IMR-90 (cell line): ENCODE measurements at regions not wholly inside any gene's neighbourhood (a gene's known extent, or its start where the extent isn't known, plus 50 kb on each side); places are given as distances from the start of the nearest gene placed in this dataset.

Experiments
- ATAC-seq: fragments of 200-7000 bp; cut with Tn5 transposase; 2 replicates; pipeline ENCODE4 v1.9.1; 2020; ENCODE audit warnings: low read depth, mild to moderate bottlenecking, moderate library complexity
- BruUV-seq: library from RNA; stranded (reverse); fragments of 400-500 nt; replicated peaks from 2 replicates; lab custom pipeline; 2021; lab: Mats Ljungman, UMichigan
- CTCF ChIA-PET: fragments of 300-600 bp; formaldehyde crosslinking; extraction: SDS; loops from one replicate; lab custom pipeline; 2021; ENCODE audit warnings: antibody characterized with exemption; lab: Yijun Ruan, JAX
- POLR2A ChIA-PET: fragments of 300-600 bp; sonication (Branson Sonifier 250); formaldehyde crosslinking; loops from one replicate; lab custom pipeline; 2022; ENCODE audit warnings: antibody characterized with exemption; ENCODE audit not compliant: unreplicated experiment; lab: Charles Lee
- DNase-seq: peaks from one replicate; pipeline ENCODE4 v3.0.0; 2013
- H2AFZ ChIP-seq: replicated peaks from 2 replicates; pipeline ENCODE3; 2013; ENCODE audit warnings: low read length, mild to moderate bottlenecking; ENCODE audit not compliant: poor library complexity
- H2AK5ac ChIP-seq: 2 replicates; pipeline ENCODE4 v1.6.1; 2013; ENCODE audit warnings: low read depth, low read length, inconsistent platforms
- H2AK9ac ChIP-seq: replicated peaks from 2 replicates; pipeline ENCODE3; 2013; ENCODE audit warnings: mild to moderate bottlenecking, low read depth, low read length, moderate library complexity; ENCODE audit not compliant: poor library complexity
- H2BK120ac ChIP-seq: 2 replicates; pipeline ENCODE4 v1.6.1; 2013; ENCODE audit warnings: low read depth, low read length, inconsistent platforms
- H2BK15ac ChIP-seq: 3 replicates; pipeline ENCODE4 v1.6.1; 2013; ENCODE audit warnings: low read depth, low read length, inconsistent platforms
- H2BK20ac ChIP-seq: 2 replicates; pipeline ENCODE4 v1.6.1; 2013; ENCODE audit warnings: low read depth, mild to moderate bottlenecking, inconsistent platforms, low read length, moderate library complexity
- H2BK5ac ChIP-seq: 2 replicates; pipeline ENCODE4 v1.6.1; 2013; ENCODE audit warnings: mild to moderate bottlenecking, low read depth, low read length, inconsistent platforms; ENCODE audit not compliant: poor library complexity, severe bottlenecking
- H3K14ac ChIP-seq: replicated peaks from 2 replicates; pipeline ENCODE4 v1.6.1; 2013; ENCODE audit warnings: low read depth, low read length, inconsistent platforms
- H3K18ac ChIP-seq: 2 replicates; pipeline ENCODE4 v1.6.1; 2013; ENCODE audit warnings: low read depth, low read length, control low read depth
- H3K23ac ChIP-seq: 2 replicates; pipeline ENCODE4 v1.6.1; 2013; ENCODE audit warnings: low read depth, low read length, inconsistent platforms
- H3K27ac ChIP-seq: 2 replicates; pipeline ENCODE4 v1.5.1; 2013; ENCODE audit warnings: mild to moderate bottlenecking, control low read depth, low read length; ENCODE audit not compliant: insufficient read depth
- H3K27me3 ChIP-seq: 2 replicates; pipeline ENCODE4 v1.6.1; 2013; ENCODE audit warnings: low read length; ENCODE audit not compliant: control insufficient read depth, insufficient read depth
- H3K36me3 ChIP-seq: 2 replicates; pipeline ENCODE4 v1.6.1; 2013; ENCODE audit warnings: low read length, mixed read lengths; ENCODE audit not compliant: control insufficient read depth, insufficient read depth
- H3K4ac ChIP-seq: 2 replicates; pipeline ENCODE4 v1.6.1; 2013; ENCODE audit warnings: low read depth, low read length, inconsistent platforms
- H3K4me1 ChIP-seq: 2 replicates; pipeline ENCODE4 v1.6.1; 2013; ENCODE audit warnings: low read length, mixed read lengths; ENCODE audit not compliant: control insufficient read depth, insufficient read depth
- H3K4me2 ChIP-seq: 2 replicates; pipeline ENCODE4 v1.6.1; 2013; ENCODE audit warnings: low read depth, mild to moderate bottlenecking, control low read depth, low read length, moderate library complexity
- H3K4me3 ChIP-seq: 2 replicates; pipeline ENCODE4 v1.5.1; 2013; ENCODE audit warnings: low read depth, mild to moderate bottlenecking, control low read depth, low read length, moderate library complexity; ENCODE audit not compliant: insufficient read depth
- H3K56ac ChIP-seq: 2 replicates; pipeline ENCODE4 v1.6.1; 2013; ENCODE audit warnings: low read length, inconsistent platforms; ENCODE audit not compliant: insufficient read depth; ENCODE audit errors: extremely low read depth
- H3K79me1 ChIP-seq, 2 experiments: 2 replicates each; pipeline ENCODE4 v1.6.1; 2013; ENCODE audit warnings: low read length in 2 of 2, inconsistent platforms in 1 of 2, low read depth in 1 of 2
- H3K9ac ChIP-seq: 2 replicates; pipeline ENCODE4 v1.6.1; 2013; ENCODE audit warnings: low read depth, low read length, control low read depth
- H3K9me1 ChIP-seq: 2 replicates; pipeline ENCODE4 v1.6.1; 2013; ENCODE audit warnings: low read length, inconsistent platforms; ENCODE audit not compliant: insufficient read depth
- H3K9me3 ChIP-seq: 2 replicates; pipeline ENCODE4 v1.6.1; 2013; ENCODE audit warnings: low read length; ENCODE audit not compliant: control insufficient read depth, insufficient read depth
- H4K20me1 ChIP-seq: 2 replicates; pipeline ENCODE4 v1.6.1; 2013; ENCODE audit warnings: low read length, inconsistent platforms; ENCODE audit not compliant: insufficient read depth
- H4K5ac ChIP-seq: 2 replicates; pipeline ENCODE4 v1.6.1; 2013; ENCODE audit warnings: mild to moderate bottlenecking, low read depth, low read length, control low read depth
- H4K8ac ChIP-seq, 2 experiments: 2 replicates each; pipeline ENCODE4 v1.6.1; 2013; ENCODE audit warnings: low read depth in 2 of 2, low read length in 2 of 2, control low read depth in 1 of 2, inconsistent platforms in 1 of 2
- H4K91ac ChIP-seq: 2 replicates; pipeline ENCODE4 v1.6.1; 2013; ENCODE audit warnings: low read depth, low read length, inconsistent platforms; ENCODE audit not compliant: insufficient read depth
- CHD1 ChIP-seq: IDR thresholded peaks from 2 replicates; pipeline ENCODE4 v1.6.1; 2012; ENCODE audit warnings: low read depth, low read length, improper control_type of control experiment
- CTCF ChIP-seq: conservative IDR thresholded peaks from 2 replicates; pipeline ENCODE4 v1.5.1; 2012; ENCODE audit warnings: mild to moderate bottlenecking, low read depth, low read length, improper control_type of control experiment
- WGBS, 2 experiments: methylation state at CpG; one replicate each; pipeline versions ENCODE4 v1.1.5 to v1.1.7; 2013; ENCODE audit warnings: missing lambda C conversion rate in 2 of 2; ENCODE audit not compliant: insufficient read length in 1 of 2; ENCODE audit errors: extremely low coverage in 2 of 2; 5-methylcytosine and 5-hydroxymethylcytosine counted together
- dilution Hi-C: fragments of 300-500 bp; cut with HindIII; formaldehyde crosslinking; loops from one replicate; pipeline ENCODE4 v1.14.3; 2018; ENCODE audit warnings: low sequenced_read_pairs; ENCODE audit not compliant: unreplicated experiment
- in situ Hi-C: fragments of 300-500 bp; cut with MboI; formaldehyde crosslinking; loops from 3 replicates; pipeline ENCODE4 v1.14.3; 2019; ENCODE audit warnings: low sequenced_read_pairs, inconsistent platforms, mixed read lengths
- intact Hi-C: fragments of 100-400 bp; cut with micrococcal nuclease; formaldehyde crosslinking; loops from 2 replicates; pipeline ENCODE4 v1.10.0; 2022

- Histone ChIP-seq H3K9me3 (peaks cover 52% of the 10 kb centered on the region), H3K4me2 (no peak overlapping the region), H2BK5ac (no peak overlapping the region), H2BK120ac (no peak overlapping the region), H4K8ac (no peak overlapping the region), H4K20me1 (no peaks in the 10 kb centered on the region), H2AK5ac (no peak overlapping the region), H3K79me1 (no peaks in the 10 kb centered on the region), H3K14ac (no peak overlapping the region), H3K23ac (no peak overlapping the region), H4K91ac (no peak overlapping the region), H3K4me1 (no peaks in the 10 kb centered on the region), H3K4me3 (no peak overlapping the region), H3K56ac (no peak overlapping the region), H2BK20ac (no peak overlapping the region), H2AK9ac (no peak overlapping the region), H2BK15ac (no peak overlapping the region), H3K9ac (no peak overlapping the region), H3K9me1 (no peaks in the 10 kb centered on the region), H3K18ac (no peak overlapping the region), H3K36me3 (no peaks in the 10 kb centered on the region), H3K4ac (no peak overlapping the region), H4K5ac (no peak overlapping the region), H2AFZ (no peak overlapping the region), H3K27ac (no peak overlapping the region), H3K27me3 (no peaks in the 10 kb centered on the region)
- ChIA-PET CTCF (no interaction called here), POLR2A (no interaction called here)
- TF ChIP-seq CTCF: no peak
- TF ChIP-seq CHD1: no peak
- in situ Hi-C loops (no loop called here), dilution Hi-C loops (no loop called here), intact Hi-C loops (no loop called here)
- no TSS peak for BruUV-seq
- DNase-seq (no peak), ATAC-seq (no peak)
- WGBS, 2 experiments: 49% methylated on average over 7 of the region's 13 CpGs; no CpG with 5 or more reads in 1 of the 2 experiments
These were observed 126.3 kb upstream of the TCERG1L start for GRCh38 chr10:131437556-131438475.
